ENCODE measurements at regions not wholly inside any gene's neighbourhood (a gene's known extent, or its start where the extent isn't known, plus 50 kb on each side); places are given as distances from the start of the nearest gene placed in this dataset.
A peak's percentile ranks its signal among the peaks of the same experiment; 100 is the strongest.

- ChIA-PET POLR2A (no interaction called here), CTCF (no interaction called here)
- intact Hi-C loops (cut with micrococcal nuclease), result no loop called here
- DNase-seq, result no peak
- Mint-ChIP-seq H3K36me3 (ENCODE audit: low read depth) (no peaks in the 10 kb centered on the region), H3K4me1 (ENCODE audit: low read depth) (no peaks in the 10 kb centered on the region), H3K4me3 (no peak overlapping the region), H3K27ac (no peak overlapping the region), H3K9me3 (no peaks in the 10 kb centered on the region), H3K27me3 (no peaks in the 10 kb centered on the region)
- no peak for ATAC-seq
- no peak for TF ChIP-seq CTCF (IDR thresholded peaks at IDR 0.05)
These were observed 193.9 kb upstream of the MRPS30 start for GRCh38 chr5:44614845-44615244.

GRCh38 chr5:44613936-44614335 is 194.8 kb upstream of the MRPS30 start:
- Mint-ChIP-seq H3K27me3 (no peaks in the 10 kb centered on the region), H3K27ac (no peak overlapping the region), H3K36me3 (ENCODE audit: low read depth) (no peaks in the 10 kb centered on the region), H3K9me3 (no peaks in the 10 kb centered on the region), H3K4me1 (ENCODE audit: low read depth) (no peaks in the 10 kb centered on the region), H3K4me3 (no peak overlapping the region)
- DNase-seq, result no peak
- TF ChIP-seq CTCF (IDR thresholded peaks at IDR 0.05), result no peak
- intact Hi-C loops (cut with micrococcal nuclease), result no loop called here
- ChIA-PET CTCF (no interaction called here), POLR2A (no interaction called here)
- no peak for ATAC-seq

DNA sequence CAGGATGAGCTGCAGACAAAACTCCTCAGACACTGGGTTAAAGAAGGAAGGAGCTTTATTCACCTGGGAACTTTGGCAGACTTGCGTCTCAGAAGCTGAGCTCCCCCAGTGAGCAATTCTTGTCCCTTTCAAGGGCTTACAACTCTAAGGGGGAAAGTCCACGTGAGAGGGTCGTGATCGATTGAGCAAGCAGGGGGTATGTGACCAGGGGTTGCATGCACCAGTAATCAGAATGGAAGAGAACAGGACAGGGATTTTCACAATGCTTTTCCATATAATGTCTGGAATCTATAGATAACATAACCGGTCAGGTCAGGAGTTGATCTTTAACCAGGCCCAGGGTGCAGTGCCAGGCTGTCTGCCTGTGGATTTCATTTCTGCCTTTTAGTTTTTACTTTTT is 202.8 kb upstream of the MRPS30 start:
- CTCF ChIA-PET, result no interaction called here
- Mint-ChIP-seq H3K9me3 (peaks cover 10% of the 10 kb centered on the region), H3K27ac (no peak overlapping the region), H3K27me3 (no peaks in the 10 kb centered on the region), H3K4me1 (ENCODE audit: low read depth) (no peaks in the 10 kb centered on the region), H3K4me3 (no peak overlapping the region), H3K36me3 (ENCODE audit: low read depth) (no peaks in the 10 kb centered on the region)
- DNase-seq (no peak), ATAC-seq (no peak)
- POLR2A ChIA-PET, result no interaction called here
- intact Hi-C loops (cut with micrococcal nuclease), result no loop called here
- TF ChIP-seq CTCF (IDR thresholded peaks at IDR 0.05), result no peak

DNA sequence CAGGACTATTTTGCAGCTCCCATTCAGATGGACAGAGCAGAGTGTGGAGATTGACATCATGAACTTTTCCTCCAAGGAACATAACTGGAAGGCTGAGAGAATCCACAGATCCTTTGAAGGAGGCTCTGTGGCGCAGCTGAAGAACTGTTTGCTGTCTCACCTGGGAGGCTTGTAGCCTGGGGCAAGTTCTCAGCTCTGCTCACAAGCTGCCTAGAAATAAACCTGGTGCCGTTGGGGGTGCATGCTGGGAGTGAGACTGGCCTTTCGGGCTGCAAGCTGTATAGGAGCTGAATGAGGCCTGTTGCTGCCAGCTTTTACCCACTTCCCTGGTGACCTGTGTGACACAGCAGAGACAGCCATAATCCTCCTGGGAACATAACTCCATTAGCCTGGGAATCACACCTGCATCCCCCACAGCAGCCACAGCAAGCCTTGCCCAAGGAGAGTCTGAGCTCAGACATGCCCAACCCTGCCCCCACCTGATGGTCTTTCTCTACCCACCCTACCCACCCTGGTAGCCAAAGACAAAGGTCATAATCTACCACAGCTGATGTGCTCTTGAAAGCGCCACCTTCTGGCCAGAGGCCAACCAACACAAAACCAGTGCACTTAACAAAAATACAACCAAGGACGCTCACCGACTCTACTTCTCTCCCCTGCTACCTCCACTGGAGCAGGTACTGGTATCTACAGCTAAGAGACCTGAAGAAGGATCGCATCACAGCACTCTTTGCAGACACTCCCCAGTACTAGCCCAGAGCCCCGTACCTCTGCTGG is 205.1 kb upstream of the MRPS30 start:
- no peak for TF ChIP-seq CTCF (IDR thresholded peaks at IDR 0.05)
- intact Hi-C loops (cut with micrococcal nuclease), result no loop called here
- Mint-ChIP-seq H3K27me3 (no peaks in the 10 kb centered on the region), H3K4me3 (no peak overlapping the region), H3K9me3 (peaks cover 10% of the 10 kb centered on the region), H3K27ac (no peak overlapping the region), H3K4me1 (ENCODE audit: low read depth) (no peaks in the 10 kb centered on the region), H3K36me3 (ENCODE audit: low read depth) (no peaks in the 10 kb centered on the region)
- ChIA-PET CTCF (no interaction called here), POLR2A (no interaction called here)
- ATAC-seq (no peak), DNase-seq (peak; percentile 11)

- Mint-ChIP-seq H3K27me3 (no peaks in the 10 kb centered on the region), H3K4me3 (no peak overlapping the region), H3K27ac (no peak overlapping the region), H3K4me1 (ENCODE audit: low read depth) (no peaks in the 10 kb centered on the region), H3K9me3 (peaks cover 13% of the 10 kb centered on the region), H3K36me3 (ENCODE audit: low read depth) (no peaks in the 10 kb centered on the region)
- ChIA-PET POLR2A (no interaction called here), CTCF (no interaction called here)
- no peak for TF ChIP-seq CTCF (IDR thresholded peaks at IDR 0.05)
- DNase-seq, result no peak
- ATAC-seq, result no peak
- intact Hi-C loops (cut with micrococcal nuclease), result no loop called here
These were observed 185.5 kb upstream of the FGF10 start for GRCh38 chr5:44574678-44575077.
